NCI-H510A (cell line): ENCODE measurements at regions not wholly inside any gene's neighbourhood (a gene's known extent, or its start where the extent isn't known, plus 50 kb on each side); places are given as distances from the start of the nearest gene placed in this dataset.
"Not testable (repeated sequence)": the region's sequence is repeated elsewhere in the genome, so short reads cannot be mapped to it uniquely, and the experiment has no call there.

Source experiments
- DNase-seq: peaks from one replicate; lab custom pipeline; 2025; lab: John Stamatoyannopoulos, UW

- no peak for DNase-seq
These were observed 112.5 kb upstream of the PAXBP1 start for GRCh38 chr21:32884062-32884461.

GRCh38 chr21:32886339-32886738 lies 114.8 kb upstream of the PAXBP1 start:
- no peak for DNase-seq

- no peak for DNase-seq
These were observed 115.5 kb upstream of the PAXBP1 start for GRCh38 chr21:32887026-32887425.

- no peak for DNase-seq
These were observed 117.4 kb upstream of the PAXBP1 start for GRCh38 chr21:32888971-32889370.

GRCh38 chr21:32889596-32889995 lies 118.0 kb upstream of the PAXBP1 start:
- DNase-seq, result no peak

- DNase-seq, result no peak
These were observed 122.8 kb upstream of the PAXBP1 start for GRCh38 chr21:32894321-32894720.

- DNase-seq, result no peak
These were observed 124.9 kb upstream of the OLIG2 start for GRCh38 chr21:32900814-32901213.

- no peak for DNase-seq
These were observed 118.2 kb upstream of the OLIG2 start for GRCh38 chr21:32907521-32907920.

- no peak for DNase-seq
These were observed 117.2 kb upstream of the OLIG2 start for GRCh38 chr21:32908534-32908933.

- DNase-seq, result no peak
These were observed 116.3 kb upstream of the OLIG2 start for GRCh38 chr21:32909393-32909792.

GRCh38 chr21:32914424-32915039 lies 111.2 kb upstream of the OLIG2 start:
- DNase-seq, result no peak

GRCh38 chr21:32915099-32915498 lies 110.6 kb upstream of the OLIG2 start:
- no peak for DNase-seq

GRCh38 chr21:32916088-32916487 lies 109.6 kb upstream of the OLIG2 start:
- DNase-seq, result no peak

GRCh38 chr21:32916522-32917099 lies 109.1 kb upstream of the OLIG2 start:
- no peak for DNase-seq

- DNase-seq, result no peak
These were observed 108.2 kb upstream of the OLIG2 start for GRCh38 chr21:32917362-32918135.

GRCh38 chr21:32918478-32919120 lies 107.1 kb upstream of the OLIG2 start:
- no peak for DNase-seq

GRCh38 chr21:32920474-32920873 lies 105.3 kb upstream of the OLIG2 start:
- no peak for DNase-seq

- DNase-seq, result no peak
These were observed 104.0 kb upstream of the OLIG2 start for GRCh38 chr21:32921632-32922230.

- no peak for DNase-seq
These were observed 100.6 kb upstream of the OLIG2 start for GRCh38 chr21:32925098-32925497.

GRCh38 chr21:32929633-32930038 lies 96.1 kb upstream of the OLIG2 start:
- DNase-seq, result no peak

- no peak for DNase-seq
These were observed 95.1 kb upstream of the OLIG2 start for GRCh38 chr21:32930673-32931072.

- not testable (repeated sequence) for DNase-seq
These were observed 91.7 kb upstream of the OLIG2 start for GRCh38 chr21:32934068-32934467.
